Endodermal cell (in vitro differentiated cells): ENCODE measurements at regions not wholly inside any gene's neighbourhood (a gene's known extent, or its start where the extent isn't known, plus 50 kb on each side); places are given as distances from the start of the nearest gene placed in this dataset.

Experiments
- DNase-seq: peaks from one replicate; pipeline ENCODE4 v3.0.0-alpha.2; 2017
- H3K27ac ChIP-seq: 2 replicates; pipeline ENCODE4 v1.5.1; 2013; ENCODE audit warnings: mild to moderate bottlenecking, low read depth, low read length, moderate library complexity
- H3K27me3 ChIP-seq: 2 replicates; pipeline ENCODE4 v1.6.1; 2013; ENCODE audit warnings: mild to moderate bottlenecking, low read length, moderate library complexity; ENCODE audit not compliant: insufficient read depth, control insufficient read depth, poor library complexity, severe bottlenecking
- H3K36me3 ChIP-seq: 2 replicates; pipeline ENCODE4 v1.7.0; 2013; ENCODE audit warnings: mild to moderate bottlenecking, low read length, moderate library complexity; ENCODE audit not compliant: control insufficient read depth, insufficient read depth
- H3K4me1 ChIP-seq: one replicate; pipeline ENCODE4 v1.7.0; 2013; ENCODE audit warnings: low read length; ENCODE audit not compliant: control insufficient read depth, insufficient read depth
- H3K4me3 ChIP-seq: 2 replicates; pipeline ENCODE4 v1.5.1; 2013; ENCODE audit warnings: mild to moderate bottlenecking, low read length, moderate library complexity
- H3K9ac ChIP-seq: 2 replicates; pipeline ENCODE4 v1.6.1; 2013; ENCODE audit warnings: mild to moderate bottlenecking, low read length, moderate library complexity; ENCODE audit not compliant: poor library complexity, severe bottlenecking; ENCODE audit errors: extremely low read depth
- H3K9me3 ChIP-seq: 2 replicates; pipeline ENCODE4 v1.6.1; 2013; ENCODE audit warnings: mild to moderate bottlenecking, low read length, moderate library complexity; ENCODE audit not compliant: control insufficient read depth
- H3K27ac Mint-ChIP-seq: 2 replicates; pipeline ENCODE4 v1.8.0; 2020; ENCODE audit warnings: mixed read lengths
- H3K27me3 Mint-ChIP-seq: 2 replicates; pipeline ENCODE4 v1.8.0; 2021; ENCODE audit warnings: mild to moderate bottlenecking, mixed read lengths; ENCODE audit not compliant: insufficient read depth
- H3K36me3 Mint-ChIP-seq: 2 replicates; pipeline ENCODE4 v1.8.0; 2020; ENCODE audit warnings: low read depth, mixed read lengths
- H3K4me1 Mint-ChIP-seq: 2 replicates; pipeline ENCODE4 v1.8.0; 2020; ENCODE audit warnings: mixed read lengths
- H3K4me3 Mint-ChIP-seq: 2 replicates; pipeline ENCODE4 v1.8.0; 2020; ENCODE audit warnings: mild to moderate bottlenecking, moderate library complexity, mixed read lengths
- H3K9me3 Mint-ChIP-seq: 2 replicates; pipeline ENCODE4 v1.8.0; 2020; ENCODE audit warnings: mild to moderate bottlenecking, mixed read lengths
- WGBS, 2 experiments: methylation state at CpG; one replicate each; pipeline versions ENCODE4 v1.1.5 to v1.1.7; 2013; ENCODE audit warnings: missing lambda C conversion rate in 2 of 2, mixed read lengths in 1 of 2; ENCODE audit not compliant: insufficient coverage in 1 of 2, insufficient read length in 1 of 2; 5-methylcytosine and 5-hydroxymethylcytosine counted together
- TF ChIP-seq, protein P1 (sequence below): fragments of 200-600 bp; sonication (generic); conservative IDR thresholded peaks from 2 replicates; pipeline ENCODE4 v1.5.0; 2021; ENCODE audit warnings: antibody characterized with exemption, mild to moderate bottlenecking

GRCh38 chr17:77476931-77477805, 336.4 kb downstream of the SEC14L1 start:
- Mint-ChIP-seq H3K27me3 (no peaks in the 10 kb centered on the region), H3K4me1 (peaks cover 48% of the 10 kb centered on the region), H3K36me3 (peaks cover 8% of the 10 kb centered on the region), H3K4me3 (no peak overlapping the region), H3K27ac (peak overlapping the region; percentile 78), H3K9me3 (no peaks in the 10 kb centered on the region)
- Histone ChIP-seq H3K4me3 (no peak overlapping the region), H3K36me3 (peaks cover 6% of the 10 kb centered on the region), H3K4me1 (peaks cover 13% of the 10 kb centered on the region), H3K9ac (no peak overlapping the region), H3K27me3 (no peaks in the 10 kb centered on the region), H3K27ac (peak overlapping the region; percentile 48), H3K9me3 (no peaks in the 10 kb centered on the region)
- TF ChIP-seq, protein P1, sequence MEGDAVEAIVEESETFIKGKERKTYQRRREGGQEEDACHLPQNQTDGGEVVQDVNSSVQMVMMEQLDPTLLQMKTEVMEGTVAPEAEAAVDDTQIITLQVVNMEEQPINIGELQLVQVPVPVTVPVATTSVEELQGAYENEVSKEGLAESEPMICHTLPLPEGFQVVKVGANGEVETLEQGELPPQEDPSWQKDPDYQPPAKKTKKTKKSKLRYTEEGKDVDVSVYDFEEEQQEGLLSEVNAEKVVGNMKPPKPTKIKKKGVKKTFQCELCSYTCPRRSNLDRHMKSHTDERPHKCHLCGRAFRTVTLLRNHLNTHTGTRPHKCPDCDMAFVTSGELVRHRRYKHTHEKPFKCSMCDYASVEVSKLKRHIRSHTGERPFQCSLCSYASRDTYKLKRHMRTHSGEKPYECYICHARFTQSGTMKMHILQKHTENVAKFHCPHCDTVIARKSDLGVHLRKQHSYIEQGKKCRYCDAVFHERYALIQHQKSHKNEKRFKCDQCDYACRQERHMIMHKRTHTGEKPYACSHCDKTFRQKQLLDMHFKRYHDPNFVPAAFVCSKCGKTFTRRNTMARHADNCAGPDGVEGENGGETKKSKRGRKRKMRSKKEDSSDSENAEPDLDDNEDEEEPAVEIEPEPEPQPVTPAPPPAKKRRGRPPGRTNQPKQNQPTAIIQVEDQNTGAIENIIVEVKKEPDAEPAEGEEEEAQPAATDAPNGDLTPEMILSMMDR = no peak
- WGBS, 2 experiments = 87 to 91% methylated on average over 16 to 22 of the region's 22 CpGs
- no peak for DNase-seq

DNA sequence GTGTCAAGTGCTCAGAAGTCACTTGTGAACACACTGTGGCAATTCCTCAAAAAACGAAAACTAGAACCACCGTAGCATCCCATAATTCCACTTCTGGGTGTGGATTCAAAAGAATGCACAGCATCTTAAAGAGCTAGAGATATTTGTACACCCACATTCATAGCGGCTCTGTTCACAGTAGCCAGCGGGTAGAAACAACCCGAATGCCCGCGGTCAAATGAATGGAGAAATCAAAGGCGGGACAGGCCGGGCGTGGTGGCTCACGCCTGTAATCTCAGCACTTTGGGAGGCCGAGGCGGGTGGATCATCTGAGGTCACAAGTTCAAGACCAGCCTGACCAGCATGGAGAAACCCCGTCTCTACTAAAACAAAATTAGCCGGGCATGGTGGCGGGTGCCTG, 337.5 kb downstream of the SEC14L1 start:
- H3K9ac ChIP-seq = no peak overlapping the region
- Mint-ChIP-seq H3K4me3 (no peak overlapping the region), H3K9me3 (no peaks in the 10 kb centered on the region), H3K36me3 (peaks cover 11% of the 10 kb centered on the region), H3K27me3 (no peaks in the 10 kb centered on the region), H3K27ac (no peak overlapping the region), H3K4me1 (peaks cover 38% of the 10 kb centered on the region)
- no peaks in the 10 kb centered on the region for H3K9me3 ChIP-seq
- no peak overlapping the region for H3K27ac ChIP-seq
- DNase-seq = no peak
- H3K4me1 ChIP-seq = peaks cover 7% of the 10 kb centered on the region
- peaks cover 14% of the 10 kb centered on the region for H3K36me3 ChIP-seq
- H3K27me3 ChIP-seq = no peaks in the 10 kb centered on the region
- 95 to 98% methylated on average over 16 of the region's 16 CpGs for WGBS, 2 experiments
- no peak overlapping the region for H3K4me3 ChIP-seq
- TF ChIP-seq, protein P1 = no peak

- H3K4me1 ChIP-seq = peaks cover 7% of the 10 kb centered on the region
- Mint-ChIP-seq H3K9me3 (no peaks in the 10 kb centered on the region), H3K27me3 (no peaks in the 10 kb centered on the region), H3K4me3 (no peak overlapping the region), H3K27ac (peak overlapping the region; percentile 86), H3K4me1 (peaks cover 32% of the 10 kb centered on the region), H3K36me3 (peaks cover 13% of the 10 kb centered on the region)
- H3K36me3 ChIP-seq = peaks cover 14% of the 10 kb centered on the region
- 91% methylated on average over 11 of the region's 11 CpGs for WGBS, 2 experiments
- TF ChIP-seq, protein P1 = no peak
- no peak overlapping the region for H3K4me3 ChIP-seq
- no peaks in the 10 kb centered on the region for H3K27me3 ChIP-seq
- peak overlapping the region; percentile 48 for H3K27ac ChIP-seq
- DNase-seq = no peak
- no peaks in the 10 kb centered on the region for H3K9me3 ChIP-seq
- no peak overlapping the region for H3K9ac ChIP-seq
Observed at GRCh38 chr17:77478899-77479298, 338.1 kb downstream of the SEC14L1 start.
